Naive thymus-derived CD4-positive, alpha-beta T cell (primary cell): ENCODE measurements at regions not wholly inside any gene's neighbourhood (a gene's known extent, or its start where the extent isn't known, plus 50 kb on each side); places are given as distances from the start of the nearest gene placed in this dataset.
"Not testable (repeated sequence)": the region's sequence is repeated elsewhere in the genome, so short reads cannot be mapped to it uniquely, and the experiment has no call there.

Experiments
- ATAC-seq: fragments of 150-1000 bp; cut with Tn5 transposase; 2 replicates; pipeline ENCODE4 v1.10.0; 2021; ENCODE audit warnings: mild to moderate bottlenecking, moderate library complexity
- CTCF ChIA-PET: fragments of 350-600 bp; sonication (Branson Sonifier 250); formaldehyde crosslinking; loops from one replicate; lab custom pipeline; 2021; ENCODE audit warnings: antibody characterized with exemption; lab: Charles Lee
- POLR2A ChIA-PET: fragments of 350-600 bp; sonication (Branson Sonifier 250); formaldehyde crosslinking; loops from one replicate; lab custom pipeline; 2021; ENCODE audit warnings: antibody characterized with exemption, inconsistent platforms; lab: Charles Lee
- DNase-seq, 9 donors: peaks; one replicate each; pipeline versions ENCODE4 v3.0.0 to v3.0.0-alpha.2; 2020 to 2022; ENCODE audit warnings: mixed read lengths in 1 of 9
- H3K27ac ChIP-seq: one replicate; pipeline ENCODE4 v1.7.0; 2013; ENCODE audit warnings: mild to moderate bottlenecking, low read depth, low read length, moderate library complexity
- H3K27me3 ChIP-seq, 2 donors: one replicate each; pipeline ENCODE4 v1.7.0; 2013; ENCODE audit warnings: low read length in 2 of 2, mild to moderate bottlenecking in 2 of 2, moderate library complexity in 2 of 2; ENCODE audit not compliant: control insufficient read depth in 2 of 2, insufficient read depth in 2 of 2
- H3K36me3 ChIP-seq, 3 experiments: 1 replicate in 2 of 3; 2 replicates in 1 of 3; pipeline ENCODE4 v1.7.0; 2013; ENCODE audit warnings: low read length in 3 of 3, mild to moderate bottlenecking in 3 of 3, moderate library complexity in 1 of 3; ENCODE audit not compliant: insufficient read depth in 3 of 3, control insufficient read depth in 2 of 3
- H3K4me1 ChIP-seq, 2 donors: one replicate each; pipeline ENCODE4 v1.7.0; 2013; ENCODE audit warnings: low read length in 2 of 2, mild to moderate bottlenecking in 2 of 2, moderate library complexity in 1 of 2; ENCODE audit not compliant: control insufficient read depth in 2 of 2, insufficient read depth in 2 of 2
- H3K4me3 ChIP-seq: 2 replicates; pipeline ENCODE4 v1.7.0; 2013; ENCODE audit warnings: mild to moderate bottlenecking, low read length
- H3K9me3 ChIP-seq, 3 experiments: 1 replicate in 2 of 3; 2 replicates in 1 of 3; pipeline ENCODE4 v1.7.0; 2013; ENCODE audit warnings: low read length in 3 of 3; ENCODE audit not compliant: control insufficient read depth in 2 of 3
- H3K27ac Mint-ChIP-seq, 9 donors: one replicate each; pipeline ENCODE4 v1.8.0; 2020 to 2022; ENCODE audit warnings: mixed read lengths in 9 of 9, mild to moderate bottlenecking in 8 of 9, moderate library complexity in 5 of 9, inconsistent platforms in 2 of 9
- H3K27me3 Mint-ChIP-seq, 5 donors: one replicate each; pipeline ENCODE4 v1.8.0; 2021 to 2022; ENCODE audit warnings: mixed read lengths in 5 of 5, mild to moderate bottlenecking in 1 of 5
- H3K36me3 Mint-ChIP-seq, 5 donors: one replicate each; pipeline ENCODE4 v1.8.0; 2020 to 2022; ENCODE audit warnings: mixed read lengths in 5 of 5, mild to moderate bottlenecking in 3 of 5, inconsistent platforms in 1 of 5
- H3K4me1 Mint-ChIP-seq, 7 donors: one replicate each; pipeline ENCODE4 v1.8.0; 2020 to 2022; ENCODE audit warnings: mixed read lengths in 7 of 7, mild to moderate bottlenecking in 3 of 7, inconsistent platforms in 1 of 7
- H3K4me3 Mint-ChIP-seq, 10 donors: one replicate each; pipeline ENCODE4 v1.8.0; 2020 to 2022; ENCODE audit warnings: mild to moderate bottlenecking in 10 of 10, mixed read lengths in 10 of 10, moderate library complexity in 6 of 10, inconsistent platforms in 2 of 10
- H3K9me3 Mint-ChIP-seq, 11 donors: one replicate each; pipeline ENCODE4 v1.8.0; 2020 to 2022; ENCODE audit warnings: mixed read lengths in 11 of 11, mild to moderate bottlenecking in 4 of 11, inconsistent platforms in 1 of 11, moderate library complexity in 1 of 11
- intact Hi-C, 2 donors: fragments of 100-400 bp; cut with micrococcal nuclease; formaldehyde crosslinking; loops; one replicate each; pipeline ENCODE4 v1.15.1; 2023

GRCh38 chr14:43795600-43796228, 711.4 kb downstream of the FSCB start:
- Histone ChIP-seq H3K27me3 (no peaks in the 10 kb centered on the region), H3K27ac (no peak overlapping the region), H3K4me3 (no peak overlapping the region), H3K36me3 (no peaks in the 10 kb centered on the region), H3K9me3 (no peaks in the 10 kb centered on the region), H3K4me1 (no peaks in the 10 kb centered on the region)
- no peak for ATAC-seq
- no peak overlapping the region for H3K4me3 Mint-ChIP-seq
- H3K9me3 Mint-ChIP-seq, result peaks cover 0 to 11% (median 2%) of the 10 kb centered on the region in 11 donors
- no peak for DNase-seq
- ChIA-PET POLR2A (no interaction called here), CTCF (no interaction called here)
- no peaks in the 10 kb centered on the region for H3K4me1 Mint-ChIP-seq
- H3K36me3 Mint-ChIP-seq, result no peaks in the 10 kb centered on the region
- intact Hi-C loops, result no loop called here
- H3K27ac Mint-ChIP-seq, result no peak overlapping the region
- H3K27me3 Mint-ChIP-seq, result no peaks in the 10 kb centered on the region

GRCh38 chr14:43793579-43793978, 713.5 kb downstream of the FSCB start:
- Mint-ChIP-seq H3K4me1 (no peaks in the 10 kb centered on the region), H3K36me3 (no peaks in the 10 kb centered on the region), H3K9me3 (peaks cover 0 to 10% (median 0%) of the 10 kb centered on the region in 11 donors), H3K4me3 (no peak overlapping the region), H3K27me3 (no peaks in the 10 kb centered on the region), H3K27ac (no peak overlapping the region)
- Histone ChIP-seq H3K27ac (no peak overlapping the region), H3K9me3 (no peaks in the 10 kb centered on the region), H3K4me1 (no peaks in the 10 kb centered on the region), H3K27me3 (no peaks in the 10 kb centered on the region), H3K36me3 (no peaks in the 10 kb centered on the region), H3K4me3 (no peak overlapping the region)
- CTCF ChIA-PET, result no interaction called here
- intact Hi-C loops, result no loop called here
- no peak for ATAC-seq
- no peak for DNase-seq
- POLR2A ChIA-PET, result no interaction called here

GRCh38 chr14:43792980-43793379, 714.1 kb downstream of the FSCB start:
- Histone ChIP-seq H3K4me1 (no peaks in the 10 kb centered on the region), H3K4me3 (no peak overlapping the region), H3K9me3 (no peaks in the 10 kb centered on the region), H3K27me3 (no peaks in the 10 kb centered on the region), H3K36me3 (no peaks in the 10 kb centered on the region), H3K27ac (no peak overlapping the region)
- no peak overlapping the region for H3K4me3 Mint-ChIP-seq
- ChIA-PET CTCF (no interaction called here), POLR2A (no interaction called here)
- peaks cover 0 to 10% (median 0%) of the 10 kb centered on the region in 11 donors for H3K9me3 Mint-ChIP-seq
- H3K36me3 Mint-ChIP-seq, result no peaks in the 10 kb centered on the region
- H3K27me3 Mint-ChIP-seq, result no peaks in the 10 kb centered on the region
- H3K4me1 Mint-ChIP-seq, result no peaks in the 10 kb centered on the region
- intact Hi-C loops, result no loop called here
- DNase-seq, result no peak
- no peak for ATAC-seq
- H3K27ac Mint-ChIP-seq, result no peak overlapping the region

GRCh38 chr14:43790681-43791080, 716.4 kb downstream of the FSCB start:
- no peaks in the 10 kb centered on the region for H3K36me3 ChIP-seq
- no peaks in the 10 kb centered on the region for H3K27me3 ChIP-seq
- no peak overlapping the region for H3K4me3 Mint-ChIP-seq
- POLR2A ChIA-PET, result no interaction called here
- no peak overlapping the region for H3K27ac Mint-ChIP-seq
- no peaks in the 10 kb centered on the region for H3K9me3 ChIP-seq
- H3K27ac ChIP-seq, result no peak overlapping the region
- peaks cover 0 to 7% (median 3%) of the 10 kb centered on the region in 11 donors for H3K9me3 Mint-ChIP-seq
- no peaks in the 10 kb centered on the region for H3K4me1 Mint-ChIP-seq
- no peaks in the 10 kb centered on the region for H3K36me3 Mint-ChIP-seq
- H3K27me3 Mint-ChIP-seq, result no peaks in the 10 kb centered on the region
- intact Hi-C loops, result no loop called here
- no peaks in the 10 kb centered on the region for H3K4me1 ChIP-seq
- CTCF ChIA-PET, result no interaction called here
- H3K4me3 ChIP-seq, result no peak overlapping the region
- ATAC-seq (no peak), DNase-seq (no peak)

- Histone ChIP-seq H3K27me3 (no peaks in the 10 kb centered on the region), H3K27ac (no peak overlapping the region), H3K4me3 (no peak overlapping the region), H3K4me1 (no peaks in the 10 kb centered on the region), H3K9me3 (no peaks in the 10 kb centered on the region), H3K36me3 (no peaks in the 10 kb centered on the region)
- Mint-ChIP-seq H3K9me3 (peaks cover 0 to 7% (median 2%) of the 10 kb centered on the region in 11 donors), H3K36me3 (no peaks in the 10 kb centered on the region), H3K27ac (no peak overlapping the region), H3K27me3 (no peaks in the 10 kb centered on the region), H3K4me1 (no peaks in the 10 kb centered on the region), H3K4me3 (no peak overlapping the region)
- ATAC-seq, result no peak
- ChIA-PET CTCF (no interaction called here), POLR2A (no interaction called here)
- DNase-seq, result no peak
- intact Hi-C loops, result no loop called here
Measured at GRCh38 chr14:43789458-43789857, 717.6 kb downstream of the FSCB start.

- Mint-ChIP-seq H3K4me1 (no peaks in the 10 kb centered on the region), H3K27ac (no peak overlapping the region), H3K27me3 (no peaks in the 10 kb centered on the region), H3K9me3 (peaks cover 0 to 19% (median 3%) of the 10 kb centered on the region in 11 donors), H3K36me3 (no peaks in the 10 kb centered on the region), H3K4me3 (no peak overlapping the region)
- no peak overlapping the region for H3K27ac ChIP-seq
- CTCF ChIA-PET, result no interaction called here
- H3K4me3 ChIP-seq, result no peak overlapping the region
- intact Hi-C loops, result no loop called here
- no peaks in the 10 kb centered on the region for H3K36me3 ChIP-seq
- no peaks in the 10 kb centered on the region for H3K4me1 ChIP-seq
- POLR2A ChIA-PET, result no interaction called here
- no peak for ATAC-seq
- no peak for DNase-seq
- no peaks in the 10 kb centered on the region for H3K9me3 ChIP-seq
- no peaks in the 10 kb centered on the region for H3K27me3 ChIP-seq
Measured at GRCh38 chr14:43786066-43786762, 720.9 kb downstream of the FSCB start.

- CTCF ChIA-PET, intact Hi-C loops: not testable (repeated sequence)
Measured at GRCh38 chr14:43784432-43784831, 722.7 kb downstream of the FSCB start.

More at GRCh38 chr14:43784432-43784831, 722.7 kb downstream of the FSCB start:
- H3K27me3 ChIP-seq, H3K36me3 ChIP-seq, H3K27ac ChIP-seq, POLR2A ChIA-PET, DNase-seq, H3K27ac Mint-ChIP-seq, H3K4me3 ChIP-seq, H3K4me3 Mint-ChIP-seq, H3K4me1 Mint-ChIP-seq, H3K9me3 ChIP-seq, H3K4me1 ChIP-seq, ATAC-seq, H3K36me3 Mint-ChIP-seq, H3K27me3 Mint-ChIP-seq: not testable (repeated sequence)
- H3K9me3 Mint-ChIP-seq, result peaks cover 0 to 34% (median 6%) of the 10 kb centered on the region in 11 donors
